ENCODE measurements at regions not wholly inside any gene's neighbourhood (a gene's known extent, or its start where the extent isn't known, plus 50 kb on each side); places are given as distances from the start of the nearest gene placed in this dataset.

DNA sequence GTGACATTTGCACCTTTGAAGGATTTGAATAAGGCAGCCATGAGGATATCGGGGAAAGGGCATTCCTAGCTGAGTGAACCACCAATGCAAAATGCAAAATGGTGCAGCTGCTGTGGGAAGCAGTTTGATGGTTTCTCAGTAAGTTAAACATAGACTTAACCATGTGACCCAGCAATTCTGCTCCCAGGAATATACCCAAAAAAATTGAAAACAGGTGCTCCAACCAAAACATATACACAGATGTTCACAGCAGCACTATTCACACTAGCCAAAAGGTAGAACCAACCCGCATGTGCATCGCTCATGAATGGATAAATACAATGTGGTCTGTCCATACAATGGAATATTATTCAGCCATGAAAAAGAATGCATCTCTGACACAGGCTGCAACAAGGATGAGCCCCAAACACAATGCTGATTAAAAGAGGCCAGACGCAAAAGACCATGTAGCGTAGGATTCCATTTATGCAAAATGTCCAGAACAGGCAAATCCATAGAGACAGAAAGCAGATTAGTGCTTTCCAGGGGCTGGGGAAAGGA is 215.0 kb upstream of the MYL2 start:
- Histone ChIP-seq H3K4me3 (no peak overlapping the region), H3K9me3 (no peaks in the 10 kb centered on the region), H3K27me3 (no peaks in the 10 kb centered on the region), H3K27ac (no peak overlapping the region), H3K36me3 (no peaks in the 10 kb centered on the region), H3K4me1 (no peaks in the 10 kb centered on the region)
- WGBS, 2 donors = 98% methylated on average over 5 of the region's 5 CpGs
- DNase-seq = no peak
- TF ChIP-seq, protein P1, sequence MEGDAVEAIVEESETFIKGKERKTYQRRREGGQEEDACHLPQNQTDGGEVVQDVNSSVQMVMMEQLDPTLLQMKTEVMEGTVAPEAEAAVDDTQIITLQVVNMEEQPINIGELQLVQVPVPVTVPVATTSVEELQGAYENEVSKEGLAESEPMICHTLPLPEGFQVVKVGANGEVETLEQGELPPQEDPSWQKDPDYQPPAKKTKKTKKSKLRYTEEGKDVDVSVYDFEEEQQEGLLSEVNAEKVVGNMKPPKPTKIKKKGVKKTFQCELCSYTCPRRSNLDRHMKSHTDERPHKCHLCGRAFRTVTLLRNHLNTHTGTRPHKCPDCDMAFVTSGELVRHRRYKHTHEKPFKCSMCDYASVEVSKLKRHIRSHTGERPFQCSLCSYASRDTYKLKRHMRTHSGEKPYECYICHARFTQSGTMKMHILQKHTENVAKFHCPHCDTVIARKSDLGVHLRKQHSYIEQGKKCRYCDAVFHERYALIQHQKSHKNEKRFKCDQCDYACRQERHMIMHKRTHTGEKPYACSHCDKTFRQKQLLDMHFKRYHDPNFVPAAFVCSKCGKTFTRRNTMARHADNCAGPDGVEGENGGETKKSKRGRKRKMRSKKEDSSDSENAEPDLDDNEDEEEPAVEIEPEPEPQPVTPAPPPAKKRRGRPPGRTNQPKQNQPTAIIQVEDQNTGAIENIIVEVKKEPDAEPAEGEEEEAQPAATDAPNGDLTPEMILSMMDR (IDR thresholded peaks at IDR 0.05) = no peak
- TF ChIP-seq POLR2AphosphoS5 (IDR thresholded peaks at IDR 0.05) (no peak), EP300 (IDR thresholded peaks at IDR 0.05) (no peak), POLR2A (IDR thresholded peaks at IDR 0.05) (no peak)
- intact Hi-C loops (cut with DNase I) = no loop called here

GRCh38 chr12:111130336-111130735 is 210.0 kb upstream of the MYL2 start:
- intact Hi-C loops (cut with DNase I) = no loop called here
- no peak for DNase-seq
- Histone ChIP-seq H3K9me3 (no peaks in the 10 kb centered on the region), H3K27me3 (no peaks in the 10 kb centered on the region), H3K4me1 (no peaks in the 10 kb centered on the region), H3K27ac (no peak overlapping the region), H3K36me3 (no peaks in the 10 kb centered on the region), H3K4me3 (no peak overlapping the region)
- TF ChIP-seq, protein P1 (IDR thresholded peaks at IDR 0.05) = no peak
- no peak for TF ChIP-seq POLR2A (IDR thresholded peaks at IDR 0.05)
- no peak for TF ChIP-seq POLR2AphosphoS5 (IDR thresholded peaks at IDR 0.05)
- TF ChIP-seq EP300 (IDR thresholded peaks at IDR 0.05) = no peak

- TF ChIP-seq POLR2A (IDR thresholded peaks at IDR 0.05) (no peak), POLR2AphosphoS5 (IDR thresholded peaks at IDR 0.05) (no peak)
- DNase-seq = no peak
- 82 to 85% methylated on average over 3 of the region's 3 CpGs for WGBS, 2 donors
- Histone ChIP-seq H3K27ac (no peak overlapping the region), H3K27me3 (no peaks in the 10 kb centered on the region), H3K36me3 (no peaks in the 10 kb centered on the region), H3K4me3 (no peak overlapping the region), H3K4me1 (no peaks in the 10 kb centered on the region), H3K9me3 (no peaks in the 10 kb centered on the region)
- intact Hi-C loops (cut with DNase I) = no loop called here
These were observed 208.9 kb upstream of the MYL2 start for GRCh38 chr12:111129149-111129767.

DNA sequence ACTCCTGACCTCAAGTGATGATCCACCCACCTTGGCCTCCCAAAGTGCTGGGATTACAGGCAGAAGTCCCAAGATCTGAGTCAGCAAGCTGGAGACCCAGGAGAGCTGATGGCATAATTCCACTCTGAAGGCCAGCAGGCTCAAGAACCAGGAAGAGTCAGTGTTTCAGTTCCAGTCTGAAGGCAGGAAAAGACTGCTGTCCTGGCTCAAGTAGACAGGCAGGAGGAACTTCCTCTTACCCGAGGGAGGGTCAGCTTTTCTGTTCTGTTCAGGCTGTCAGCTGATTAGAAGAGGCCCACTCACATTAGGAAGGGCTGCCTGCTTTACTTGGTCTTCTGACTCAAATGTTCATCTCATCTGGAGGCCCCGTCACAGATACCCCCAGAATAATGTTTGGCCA is 206.0 kb upstream of the MYL2 start:
- no peak overlapping the region for H3K4me3 ChIP-seq
- no peaks in the 10 kb centered on the region for H3K27me3 ChIP-seq
- TF ChIP-seq POLR2AphosphoS5 (IDR thresholded peaks at IDR 0.05) (no peak), POLR2A (IDR thresholded peaks at IDR 0.05) (no peak), EP300 (IDR thresholded peaks at IDR 0.05) (no peak)
- TF ChIP-seq, protein P1 (IDR thresholded peaks at IDR 0.05) = no peak
- no peaks in the 10 kb centered on the region for H3K36me3 ChIP-seq
- H3K9me3 ChIP-seq = no peaks in the 10 kb centered on the region
- H3K27ac ChIP-seq = no peak overlapping the region
- H3K4me1 ChIP-seq = peaks cover 0 to 18% (median 15%) of the 10 kb centered on the region in 4 donors
- intact Hi-C loops (cut with DNase I) = no loop called here
- 49 to 54% methylated on average over 2 of the region's 2 CpGs for WGBS, 2 donors
- DNase-seq = no peak

- no peak for DNase-seq
- no peaks in the 10 kb centered on the region for H3K9me3 ChIP-seq
- TF ChIP-seq POLR2A (IDR thresholded peaks at IDR 0.05) (no peak), EP300 (IDR thresholded peaks at IDR 0.05) (no peak), POLR2AphosphoS5 (IDR thresholded peaks at IDR 0.05) (no peak)
- TF ChIP-seq, protein P1 (IDR thresholded peaks at IDR 0.05) = no peak
- H3K36me3 ChIP-seq = no peaks in the 10 kb centered on the region
- peaks cover 0 to 18% (median 15%) of the 10 kb centered on the region in 4 donors for H3K4me1 ChIP-seq
- no peak overlapping the region for H3K27ac ChIP-seq
- intact Hi-C loops (cut with DNase I) = no loop called here
- H3K27me3 ChIP-seq = no peaks in the 10 kb centered on the region
- no peak overlapping the region for H3K4me3 ChIP-seq
- WGBS, 2 donors = 90 to 92% methylated on average over 4 of the region's 4 CpGs
These were observed 203.8 kb upstream of the MYL2 start for GRCh38 chr12:111124183-111124582.

Measured in sigmoid colon (tissue), 6 donors.